GM19025 (cell line): ENCODE measurements at regions not wholly inside any gene's neighbourhood (a gene's known extent, or its start where the extent isn't known, plus 50 kb on each side); places are given as distances from the start of the nearest gene placed in this dataset.
"Not testable (repeated sequence)": the region's sequence is repeated elsewhere in the genome, so short reads cannot be mapped to it uniquely, and the experiment has no call there.

Source experiments
- ATAC-seq: cut with Tn5 transposase; IDR thresholded peaks from one replicate; pipeline ENCODE4 v1.9.1; 2021; ENCODE audit warnings: mild to moderate bottlenecking, low read depth, moderate library complexity; ENCODE audit not compliant: unreplicated experiment

- no peak for ATAC-seq
These were observed 213.9 kb downstream of the ANAPC1 start for GRCh38 chr2:111669928-111670695.

DNA sequence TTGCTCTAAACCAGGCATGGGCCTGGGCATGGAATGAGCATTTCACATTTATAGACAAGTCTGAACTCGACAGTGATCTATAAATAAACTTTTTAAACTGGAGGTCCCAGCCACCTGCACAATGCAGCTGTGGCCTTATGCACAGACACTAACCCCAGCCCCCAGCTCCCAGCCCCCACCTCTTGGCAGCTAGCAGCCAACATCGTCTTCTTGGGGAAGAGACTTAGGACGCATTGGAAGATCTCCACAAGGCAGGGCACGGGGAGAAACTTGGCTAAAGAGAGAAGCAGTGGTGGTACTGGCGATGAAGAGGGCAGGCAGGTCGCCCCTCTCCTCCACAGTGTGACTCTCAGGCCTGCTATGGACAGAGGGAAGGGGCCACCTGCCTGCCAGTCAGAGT is 213.2 kb downstream of the ANAPC1 start:
- ATAC-seq, result no peak

- ATAC-seq, result no peak
These were observed 212.4 kb downstream of the ANAPC1 start for GRCh38 chr2:111671426-111672150.

DNA sequence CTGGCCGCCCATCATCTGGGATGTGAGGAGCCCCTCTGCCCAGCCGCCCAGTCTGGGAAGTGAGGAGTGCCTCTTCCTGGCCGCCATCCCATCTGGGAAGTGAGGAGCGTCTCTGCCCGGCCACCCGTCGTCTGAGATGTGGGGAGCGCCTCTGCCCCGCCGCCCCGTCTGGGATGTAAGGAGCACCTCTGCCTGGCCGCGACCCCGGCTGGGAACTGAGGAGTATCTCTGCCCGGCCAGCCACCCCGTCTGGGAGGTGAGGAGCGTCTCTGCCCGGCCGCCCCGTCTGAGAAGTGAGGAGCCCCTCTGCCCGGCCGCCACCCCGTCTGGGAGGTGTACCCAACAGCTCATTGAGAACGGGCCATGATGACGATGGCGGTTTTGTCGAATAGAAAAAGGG is 211.4 kb downstream of the ANAPC1 start:
- not testable (repeated sequence) for ATAC-seq

GRCh38 chr2:111673526-111673925 is 210.5 kb downstream of the ANAPC1 start:
- ATAC-seq, result no peak

DNA sequence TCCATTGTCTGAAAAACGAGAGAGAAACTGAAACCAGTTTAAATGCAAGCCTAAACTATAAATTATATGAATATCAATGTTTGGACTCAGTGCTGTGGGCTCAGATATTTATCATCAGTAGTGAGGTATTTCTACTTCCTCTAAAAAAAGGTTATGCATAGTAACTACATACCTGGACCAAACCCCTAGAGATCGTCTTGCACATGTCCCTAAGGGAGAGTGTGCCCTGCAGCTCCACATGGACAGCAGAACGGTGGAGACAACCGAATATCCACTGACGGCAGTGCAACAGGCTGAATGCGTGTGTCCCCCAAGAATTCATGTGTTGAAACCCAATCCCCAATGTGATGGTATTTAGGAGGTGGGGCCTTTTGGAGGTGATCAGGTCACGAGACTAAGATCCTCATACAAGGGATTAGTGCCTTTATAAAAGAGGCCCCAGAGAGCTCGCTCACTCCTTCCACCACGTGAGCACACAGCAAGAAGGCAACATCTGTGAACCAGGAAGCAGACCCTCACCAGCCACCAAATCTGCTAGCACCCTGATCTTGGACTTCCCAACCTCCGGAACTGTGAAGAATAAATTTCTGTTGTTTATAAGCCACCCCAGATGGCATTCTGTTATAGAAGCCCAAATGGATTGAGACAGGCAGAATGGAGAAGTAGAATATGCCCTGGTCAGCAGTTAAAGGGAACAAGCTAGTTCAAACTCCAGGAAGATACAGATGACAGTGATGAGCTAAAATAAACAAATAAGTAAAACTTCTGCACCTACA is 208.4 kb downstream of the ANAPC1 start:
- ATAC-seq, result no peak

- ATAC-seq, result no peak
These were observed 207.6 kb downstream of the ANAPC1 start for GRCh38 chr2:111676291-111676822.

DNA sequence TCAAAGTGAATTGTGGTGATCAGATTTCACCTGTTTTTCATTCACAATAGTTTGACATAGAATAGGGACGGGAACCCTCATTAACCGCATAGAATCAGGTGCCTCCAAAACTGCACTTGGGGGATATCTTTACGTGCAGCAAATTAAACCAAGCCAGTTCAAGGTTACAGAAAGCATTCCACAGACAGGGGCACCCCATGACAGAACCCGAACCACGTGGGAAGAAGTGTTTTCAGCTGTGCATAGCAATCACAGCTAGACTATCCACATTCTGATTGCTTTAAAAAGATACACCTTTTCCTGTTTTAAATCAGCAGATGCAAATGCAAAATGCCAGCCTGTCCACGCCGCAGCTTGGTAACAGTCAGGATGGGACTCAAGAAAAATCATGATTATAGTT is 205.8 kb downstream of the ANAPC1 start:
- ATAC-seq, result no peak

- ATAC-seq, result no peak
These were observed 205.3 kb downstream of the ANAPC1 start for GRCh38 chr2:111678651-111679050.

GRCh38 chr2:111679202-111679601 is 204.8 kb downstream of the ANAPC1 start:
- ATAC-seq, result no peak

GRCh38 chr2:111684611-111685010 is 199.4 kb downstream of the ANAPC1 start:
- ATAC-seq, result no peak

DNA sequence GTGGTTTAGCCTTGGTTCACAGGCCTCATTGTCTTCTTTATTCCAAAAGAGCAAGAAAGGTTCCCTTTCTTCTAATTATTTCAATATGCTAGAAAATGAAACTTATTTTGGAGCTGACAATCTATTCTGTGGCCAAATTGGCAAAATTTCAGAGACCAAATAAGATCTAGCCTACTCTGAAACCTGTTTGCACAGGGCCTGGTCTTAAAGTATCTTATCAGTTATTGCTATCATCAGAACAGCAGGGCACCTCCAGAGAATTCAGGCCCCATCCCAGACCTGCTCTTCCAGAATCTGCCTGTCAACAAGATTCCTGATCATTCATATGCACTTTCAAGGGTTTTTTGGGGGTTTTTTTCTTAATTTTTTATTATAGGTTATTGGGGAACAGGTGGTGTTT is 198.7 kb downstream of the ANAPC1 start:
- no peak for ATAC-seq

DNA sequence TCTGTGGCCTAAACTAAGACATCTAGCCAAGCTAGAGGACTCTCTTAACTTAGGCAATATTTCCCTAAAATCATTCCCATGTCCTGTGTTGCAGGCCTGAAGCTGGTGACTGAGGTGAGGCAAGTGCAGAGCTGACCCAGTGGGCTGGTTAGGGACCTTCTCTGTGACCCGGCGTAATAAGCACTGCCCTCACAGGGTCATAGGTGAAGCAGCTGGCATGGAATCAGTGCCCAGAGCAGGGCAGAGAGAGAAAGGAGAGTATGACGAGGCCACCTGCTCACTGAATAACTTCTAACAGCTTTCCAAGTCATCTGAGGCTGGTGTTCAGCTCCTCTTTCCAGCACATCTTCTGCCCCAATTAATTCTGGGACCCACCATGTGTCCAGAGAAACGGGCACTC is 197.0 kb downstream of the ANAPC1 start:
- no peak for ATAC-seq

- ATAC-seq, result no peak
These were observed 196.1 kb downstream of the ANAPC1 start for GRCh38 chr2:111687911-111688310.

DNA sequence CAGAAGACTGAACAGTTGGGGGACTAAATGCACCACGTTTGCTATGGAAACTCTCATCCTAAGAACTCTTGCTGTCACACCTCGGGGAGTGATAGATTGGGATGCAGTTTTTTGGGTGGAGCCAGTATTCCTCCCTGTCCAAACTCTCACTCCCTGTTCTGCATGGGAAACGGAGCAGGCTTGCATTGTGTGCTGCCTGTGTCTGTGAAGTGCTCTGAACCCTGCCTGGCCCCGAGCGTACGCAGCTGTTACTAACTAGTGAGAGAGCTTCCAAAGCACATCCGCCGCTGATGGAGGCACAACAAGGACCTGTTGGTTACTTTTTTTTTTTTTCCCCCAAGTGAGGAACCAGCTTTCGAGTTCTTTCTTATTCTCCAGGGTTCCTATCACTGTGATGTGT is 195.5 kb downstream of the ANAPC1 start:
- ATAC-seq, result no peak

DNA sequence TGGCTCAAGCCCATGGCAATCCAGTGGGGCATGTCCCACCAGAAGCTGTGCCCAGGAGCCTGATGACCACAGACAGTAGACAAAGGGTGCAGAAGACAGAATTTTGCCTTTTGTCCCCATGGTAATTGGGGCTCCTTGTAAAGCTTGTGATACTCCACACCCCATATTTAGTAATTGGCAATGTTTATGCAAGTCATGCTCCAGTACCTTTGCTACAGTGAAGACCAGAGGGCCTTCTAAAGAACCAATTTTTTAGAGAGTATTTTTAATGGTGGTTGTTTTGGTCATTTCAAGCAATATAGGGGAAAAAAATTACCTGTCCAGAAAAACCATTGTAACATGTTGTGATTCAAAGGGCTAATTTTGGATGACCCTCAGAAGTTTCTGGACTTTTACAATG is 194.8 kb downstream of the ANAPC1 start:
- ATAC-seq, result no peak

- ATAC-seq, result no peak
These were observed 194.1 kb downstream of the ANAPC1 start for GRCh38 chr2:111689941-111690340.

- ATAC-seq, result no peak
These were observed 192.7 kb downstream of the ANAPC1 start for GRCh38 chr2:111691164-111691875.

DNA sequence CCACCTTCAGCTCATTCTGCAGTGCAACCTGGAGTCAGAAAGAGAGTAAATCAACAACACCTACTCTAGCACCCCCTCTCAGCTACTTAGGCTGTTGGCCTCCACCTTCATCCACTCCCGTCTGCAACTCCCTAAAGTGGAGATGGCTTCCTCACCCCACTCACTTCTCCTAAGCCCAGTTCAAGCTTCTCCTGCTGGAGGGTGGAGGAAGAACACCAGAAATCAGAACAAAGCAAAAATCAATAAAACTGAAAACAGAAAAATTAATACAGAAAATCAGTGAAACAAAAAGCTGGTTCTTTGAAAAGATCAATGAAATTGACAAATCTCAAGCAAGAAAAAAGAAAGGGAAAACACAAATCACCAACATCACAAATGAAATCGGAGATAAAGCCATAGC is 191.7 kb downstream of the ANAPC1 start:
- no peak for ATAC-seq

DNA sequence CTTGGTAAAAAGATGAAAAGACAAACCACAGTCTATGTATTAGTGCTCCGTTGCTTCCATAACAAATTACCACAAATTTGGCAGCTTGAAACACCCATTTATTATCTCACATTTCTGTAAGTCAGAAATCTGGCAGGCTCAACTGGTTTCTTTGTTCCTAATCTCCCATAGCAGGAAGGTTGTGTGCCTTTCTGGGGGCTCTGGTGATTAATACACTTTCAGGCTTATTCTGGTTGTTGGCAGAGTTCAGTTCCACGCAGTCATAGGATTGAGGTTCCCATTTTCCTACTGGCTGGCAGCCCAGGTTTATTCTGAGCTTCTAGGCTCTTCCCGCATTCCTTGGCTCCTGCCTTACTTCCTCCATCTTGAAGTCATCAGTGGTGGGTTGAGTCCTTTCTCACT is 189.3 kb downstream of the ANAPC1 start:
- no peak for ATAC-seq
